ENCODE measurements at regions not wholly inside any gene's neighbourhood (a gene's known extent, or its start where the extent isn't known, plus 50 kb on each side); places are given as distances from the start of the nearest gene placed in this dataset.
"Not testable (repeated sequence)": the region's sequence is repeated elsewhere in the genome, so short reads cannot be mapped to it uniquely, and the experiment has no call there.

DNA sequence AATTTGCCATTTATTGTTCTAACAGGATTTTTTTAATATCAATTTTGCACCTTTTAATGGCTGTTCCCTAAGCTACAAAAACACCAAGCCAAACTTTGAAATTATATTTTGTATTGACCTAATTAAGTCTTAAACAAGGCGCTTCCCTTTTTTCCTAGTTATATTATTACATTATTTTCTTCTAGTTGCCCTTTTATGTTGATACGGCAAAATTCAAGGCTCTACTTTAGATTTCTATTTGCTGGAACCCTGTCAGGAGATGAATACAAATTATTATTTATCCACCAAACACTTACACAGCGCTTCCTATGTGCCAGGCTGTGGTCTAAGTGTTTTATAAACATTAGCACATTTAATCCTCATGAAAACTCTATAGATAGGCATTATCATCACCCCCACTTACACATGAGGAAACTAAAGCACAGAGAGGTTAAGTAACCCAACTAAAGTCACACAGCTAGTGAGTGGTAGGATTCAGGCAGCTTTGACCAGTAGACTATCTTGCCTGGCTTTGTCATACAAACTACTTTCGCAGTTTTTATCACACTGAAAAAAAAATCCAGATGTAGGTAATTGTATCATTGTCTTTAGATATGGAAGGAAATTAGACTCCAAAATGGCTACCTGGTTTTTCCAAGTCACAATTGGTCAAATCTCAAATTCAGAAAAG, 456.5 kb downstream of the STK39 start:
- no peak for DNase-seq

DNA sequence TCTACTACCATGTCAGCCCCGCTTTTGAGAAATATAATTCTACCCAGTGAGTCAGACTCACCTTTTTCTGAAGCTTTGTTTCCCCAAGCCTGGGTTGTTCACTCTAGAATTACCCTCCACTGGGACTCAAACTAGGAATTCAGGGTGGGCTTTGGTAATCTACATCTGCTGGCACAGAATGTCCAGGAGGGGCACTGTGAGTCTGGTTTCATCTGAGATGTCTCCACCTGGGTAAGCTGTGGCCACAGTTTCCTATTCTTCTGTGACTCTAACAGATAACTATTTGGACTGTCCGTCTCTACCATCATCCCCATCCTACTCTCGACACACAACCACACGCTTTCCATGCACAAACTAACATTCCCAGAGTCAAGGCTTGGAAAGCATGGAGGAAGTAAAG, 457.2 kb downstream of the STK39 start:
- no peak for DNase-seq

- DNase-seq = no peak
Observed at GRCh38 chr2:167787562-167787961, 459.8 kb downstream of the STK39 start.

DNA sequence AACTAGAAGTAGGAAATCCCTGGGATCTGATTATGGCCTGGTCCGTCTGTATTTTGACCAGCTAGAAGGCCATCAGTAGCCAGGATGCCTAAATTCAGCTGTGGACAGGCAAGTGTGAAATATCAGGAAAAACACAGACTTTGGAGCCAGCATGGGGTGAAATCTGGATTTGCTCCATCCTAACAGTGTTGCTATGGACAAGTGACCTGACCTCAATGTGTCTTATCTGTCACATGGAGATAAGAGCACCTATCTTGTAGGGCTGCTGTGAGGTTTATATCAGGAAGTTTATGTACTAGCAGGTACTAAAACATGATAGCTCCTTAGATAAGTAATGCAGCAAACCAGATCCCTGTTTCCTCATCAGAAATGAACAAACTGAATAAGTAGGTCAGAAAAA, 460.4 kb downstream of the STK39 start:
- DNase-seq = peak; percentile 17

- no peak for DNase-seq
Observed at GRCh38 chr2:167785606-167786216, 461.7 kb downstream of the STK39 start.

GRCh38 chr2:167784084-167784425, 463.3 kb downstream of the STK39 start:
- DNase-seq = peak; percentile 22

DNA sequence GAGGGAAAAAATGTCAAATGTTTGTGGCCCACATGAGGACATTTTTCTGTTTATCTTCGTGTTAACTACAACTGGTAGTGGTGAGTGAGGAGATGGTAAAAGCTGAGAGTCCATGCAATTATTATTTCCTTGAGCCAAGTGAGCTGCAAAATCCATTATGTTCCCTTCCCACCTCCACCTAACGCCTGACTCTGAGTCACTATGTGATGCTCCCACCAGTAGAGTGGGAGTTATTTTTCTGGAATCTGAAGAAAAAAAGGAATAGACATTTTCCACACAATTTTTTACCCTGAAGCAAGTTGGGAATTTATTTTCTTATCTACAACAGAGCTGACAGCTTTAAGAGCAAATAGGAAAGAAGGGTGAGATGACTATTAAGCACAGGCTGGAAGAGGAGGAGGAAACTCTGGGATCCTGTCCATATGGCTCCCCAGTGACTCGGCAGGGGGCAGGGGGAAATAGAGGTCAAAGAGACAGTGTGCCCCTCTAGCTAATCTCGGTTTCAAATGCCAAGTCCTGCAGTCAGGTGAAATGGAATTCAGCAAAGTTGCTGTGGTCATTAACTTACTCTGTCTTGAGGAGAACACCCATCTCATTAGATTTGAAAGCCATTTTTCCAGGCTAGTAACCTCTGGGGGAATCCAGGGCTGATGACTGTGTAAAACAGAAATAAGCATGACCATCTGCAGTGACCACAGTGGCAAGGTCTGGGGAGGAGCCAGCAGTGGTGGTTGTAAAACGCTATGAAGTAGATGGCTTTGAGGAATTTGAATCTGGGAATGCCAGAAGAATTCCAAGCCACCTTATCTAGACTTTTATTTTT, 463.9 kb downstream of the STK39 start:
- peak; percentile 91 for DNase-seq

DNA sequence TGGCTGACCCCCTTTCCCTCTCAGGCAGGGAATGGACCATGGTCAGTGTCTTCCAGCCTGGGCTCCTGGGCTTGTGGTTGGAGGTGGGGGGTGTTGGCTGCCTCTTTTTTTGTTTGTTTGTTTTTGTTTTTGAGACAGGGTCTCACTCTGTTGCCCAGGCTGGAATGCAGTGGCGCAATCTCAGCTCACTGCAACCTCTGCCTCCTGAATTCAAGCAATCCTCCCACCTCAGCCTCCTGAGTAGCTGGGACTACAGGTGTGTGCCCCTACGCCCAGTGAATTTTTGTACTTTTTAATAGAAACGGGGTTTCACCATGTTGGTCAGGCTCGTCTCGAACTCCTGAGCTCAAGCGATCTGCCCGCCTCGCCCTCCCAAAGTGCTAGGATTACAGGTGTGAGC, 465.8 kb downstream of the STK39 start:
- not testable (repeated sequence) for DNase-seq

DNA sequence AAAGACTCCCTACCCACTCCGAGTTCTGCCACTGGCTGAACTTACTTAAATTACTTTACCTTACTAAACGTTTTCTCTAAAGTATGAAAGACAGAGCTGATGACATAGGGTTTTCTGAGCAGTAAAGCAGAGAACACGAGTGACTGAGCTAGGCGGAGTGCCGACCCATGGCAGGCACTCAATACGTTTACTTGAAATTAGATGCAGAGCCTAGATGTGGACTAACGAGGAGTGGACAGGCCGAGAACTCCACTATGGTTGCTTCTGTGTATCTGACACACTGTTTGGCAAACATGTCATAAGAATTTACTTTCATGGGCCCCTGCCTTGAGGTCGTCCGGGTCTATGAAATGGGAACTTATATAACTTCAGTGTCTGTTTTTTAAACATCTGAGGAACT, 471.0 kb downstream of the STK39 start:
- no peak for DNase-seq

- DNase-seq = no peak
Observed at GRCh38 chr2:167771628-167772027, 475.8 kb downstream of the STK39 start.

GRCh38 chr2:167769020-167769419, 478.4 kb downstream of the STK39 start:
- no peak for DNase-seq

GRCh38 chr2:167767830-167768229, 479.6 kb downstream of the STK39 start:
- DNase-seq = no peak

GRCh38 chr2:167764772-167765341, 482.5 kb downstream of the STK39 start:
- peak; percentile 36 for DNase-seq

DNA sequence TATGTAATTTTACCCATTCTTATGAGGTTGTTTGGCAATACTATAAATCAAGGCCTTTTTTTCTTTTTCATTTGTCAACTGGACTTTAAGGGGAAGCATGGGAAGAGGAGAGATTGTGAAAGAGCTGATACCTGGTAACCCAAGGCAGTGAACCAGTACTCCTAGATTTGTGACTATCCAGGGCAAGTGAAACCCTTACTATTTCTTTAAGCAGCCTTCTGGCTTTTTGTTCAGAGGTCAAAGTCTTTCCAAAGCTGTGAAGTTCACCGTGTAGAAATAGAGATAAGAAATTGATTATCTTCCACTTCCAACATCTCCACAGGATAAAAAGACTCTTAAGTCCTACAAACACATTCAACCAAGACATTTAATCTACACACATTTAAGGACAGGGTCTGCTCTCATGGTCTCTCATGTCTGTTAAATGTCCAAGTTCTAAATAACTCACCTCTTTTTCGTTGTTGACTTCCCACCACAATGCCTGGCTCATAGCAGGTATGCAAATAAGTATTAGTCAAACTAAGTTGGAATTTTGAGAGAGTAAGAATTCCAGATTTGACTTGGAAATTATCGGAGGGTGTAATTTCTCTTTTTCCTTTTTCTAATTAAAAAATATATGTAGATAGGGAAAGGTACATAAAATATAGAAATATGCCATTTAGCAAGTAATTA, 485.8 kb downstream of the STK39 start:
- peak; percentile 47 for DNase-seq

DNA sequence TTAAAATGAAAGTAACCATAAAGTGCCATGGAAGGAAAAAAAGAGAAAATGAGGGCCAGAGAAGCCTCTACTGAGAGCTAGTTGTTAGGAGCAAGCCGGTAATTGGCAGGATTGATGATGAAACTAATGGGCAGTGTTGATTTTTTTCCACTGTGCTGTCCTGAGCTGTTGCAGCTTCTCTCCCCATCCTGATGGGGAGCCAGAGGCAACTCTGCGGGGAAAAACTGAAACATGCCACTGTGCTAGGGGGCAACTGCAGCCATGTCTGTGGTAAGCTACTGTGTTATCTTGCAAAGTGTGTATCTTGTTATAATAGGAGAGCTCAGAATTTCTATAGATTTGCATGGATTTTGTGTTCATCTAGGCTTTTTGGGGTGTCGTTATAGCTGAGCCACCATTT, 487.9 kb downstream of the STK39 start:
- DNase-seq = no peak

GRCh38 chr2:167758292-167758691, 489.1 kb downstream of the STK39 start:
- no peak for DNase-seq

- DNase-seq = peak; percentile 48
Observed at GRCh38 chr2:167756446-167756845, 490.9 kb downstream of the STK39 start.

DNA sequence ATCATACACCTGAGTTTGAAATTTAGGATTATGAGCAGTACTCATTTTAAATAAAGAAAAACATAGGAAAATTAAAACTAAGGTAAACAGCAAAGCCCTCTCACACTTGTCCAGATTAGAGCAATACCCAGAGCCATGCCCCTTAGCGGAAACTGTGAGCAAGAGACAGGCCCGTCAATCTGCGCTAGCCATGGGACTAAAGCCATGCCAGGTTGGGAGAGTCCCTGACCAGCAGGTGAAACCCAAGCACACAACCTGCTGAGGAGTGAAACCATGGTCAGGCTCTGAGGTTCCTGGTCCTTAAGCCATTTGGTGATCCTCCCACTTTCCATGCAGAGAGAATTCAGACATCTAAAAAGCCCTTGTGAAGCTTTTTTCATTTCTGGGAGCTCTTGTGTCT, 494.3 kb downstream of the STK39 start:
- no peak for DNase-seq

DNA sequence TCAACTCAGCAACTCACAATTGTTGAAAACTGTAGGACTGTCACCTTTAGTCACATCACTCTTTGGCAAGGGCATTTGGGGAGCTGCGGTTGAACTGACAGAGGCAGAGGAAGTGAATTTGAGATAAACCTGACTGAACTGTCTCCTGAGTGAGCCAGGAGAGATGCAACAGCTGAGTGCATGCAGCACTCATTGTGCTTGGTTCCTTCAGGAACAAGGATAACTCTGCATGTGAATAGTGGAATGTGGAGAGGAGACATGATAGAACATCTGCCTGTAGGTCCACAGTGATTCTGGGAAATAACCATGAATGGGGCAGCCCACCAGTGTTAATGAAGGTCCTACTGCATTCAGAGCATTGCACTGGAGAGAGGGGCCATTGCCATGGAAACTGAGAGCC, 494.7 kb downstream of the STK39 start:
- no peak for DNase-seq

- no peak for DNase-seq
Observed at GRCh38 chr2:167750675-167751074, 496.7 kb downstream of the STK39 start.

DNA sequence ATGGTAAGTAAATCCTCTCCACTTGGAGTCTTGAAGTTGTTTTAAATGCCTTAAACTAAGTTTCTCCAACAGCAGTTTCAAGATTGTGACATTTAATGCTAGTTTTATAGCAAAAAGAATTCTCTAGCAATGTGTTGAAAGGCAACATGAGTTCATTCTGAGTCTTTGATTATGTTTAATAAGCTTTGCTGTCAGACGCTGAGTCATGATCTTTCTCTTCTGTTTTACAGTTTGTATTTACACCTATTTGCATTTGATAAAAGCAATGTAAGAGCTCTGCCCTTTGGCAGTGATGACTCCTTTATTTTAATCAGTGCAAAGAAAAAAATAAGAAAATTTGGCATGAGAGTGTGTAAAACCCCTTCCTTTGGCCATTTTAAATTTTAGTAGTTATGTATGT, 497.7 kb downstream of the STK39 start:
- no peak for DNase-seq

DNA sequence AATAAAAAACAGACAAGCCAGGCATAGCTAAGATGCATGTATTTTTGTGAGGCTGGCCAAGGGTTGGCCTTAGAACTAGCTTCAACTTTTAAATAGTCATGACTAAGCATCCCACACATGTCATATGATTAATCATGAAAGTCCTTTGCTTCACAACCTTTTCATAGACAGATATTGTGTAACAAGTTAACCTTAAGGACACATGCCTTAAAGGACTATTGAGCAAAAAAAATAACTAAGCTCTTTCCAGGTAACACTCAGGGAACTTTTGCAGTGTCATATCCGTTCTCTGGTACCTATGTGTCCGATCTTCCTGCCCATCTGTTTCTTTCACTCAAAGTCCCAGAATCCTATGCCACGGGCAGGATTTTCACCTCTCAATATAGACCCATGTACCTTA, 498.4 kb downstream of the STK39 start:
- DNase-seq = no peak

DNA sequence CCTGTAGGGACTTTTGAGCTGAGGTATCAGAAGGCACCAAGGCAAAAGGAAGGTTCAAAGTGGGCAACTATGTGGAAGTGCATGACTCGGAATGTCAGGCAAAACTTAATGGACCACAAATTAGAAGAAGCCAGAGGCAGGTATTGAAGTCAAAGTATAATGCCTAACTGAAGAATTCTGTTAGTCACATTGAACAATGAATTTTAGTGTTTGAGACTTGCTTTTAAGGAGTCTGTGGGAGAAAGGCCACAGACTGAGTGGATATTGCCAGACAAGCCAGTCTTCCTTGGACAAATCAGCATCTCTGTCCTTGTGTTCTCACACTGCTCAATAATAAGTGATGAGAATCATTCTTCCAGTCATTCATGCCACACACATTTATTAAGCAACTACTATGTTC, 498.9 kb downstream of the STK39 start:
- no peak for DNase-seq

All from NCI-H226 (cell line).